ENCODE measurements at regions not wholly inside any gene's neighbourhood (a gene's known extent, or its start where the extent isn't known, plus 50 kb on each side); places are given as distances from the start of the nearest gene placed in this dataset.

- H3K27me3 ChIP-seq (ENCODE audit: insufficient read depth, low read depth), result no peaks in the 10 kb centered on the region
- no peaks in the 10 kb centered on the region for H4K20me1 ChIP-seq (ENCODE audit: insufficient read depth)
- H3K9ac ChIP-seq, result no peak overlapping the region
- TF ChIP-seq CTCF (conservative IDR thresholded peaks at IDR 0.05; ENCODE audit: low read depth, low read length), result no peak
- H3K4me3 ChIP-seq (IDR thresholded peaks at IDR 0.05; ENCODE audit: insufficient read depth, low read depth, low read length), result no peak overlapping the region
- no peaks in the 10 kb centered on the region for H3K79me2 ChIP-seq (ENCODE audit: insufficient read depth, low read depth)
- no peak overlapping the region for H3K4me2 ChIP-seq
- H3K27ac ChIP-seq, result no peak overlapping the region
- no peaks in the 10 kb centered on the region for H3K4me1 ChIP-seq (ENCODE audit: low read depth, poor library complexity, severe bottlenecking)
- H3K36me3 ChIP-seq (ENCODE audit: insufficient read depth), result no peaks in the 10 kb centered on the region
- no peak overlapping the region for H2AFZ ChIP-seq (ENCODE audit: low read depth)
These were observed 528.7 kb downstream of the RFC3 start for GRCh38 chr13:34346626-34347025.

GRCh38 chr13:34347784-34348573 lies 530.0 kb downstream of the RFC3 start:
- Histone ChIP-seq H4K20me1 (ENCODE audit: insufficient read depth) (no peaks in the 10 kb centered on the region), H3K4me3 (IDR thresholded peaks at IDR 0.05; ENCODE audit: insufficient read depth, low read depth, low read length) (no peak overlapping the region), H3K4me1 (ENCODE audit: low read depth, poor library complexity, severe bottlenecking) (no peaks in the 10 kb centered on the region), H2AFZ (ENCODE audit: low read depth) (no peak overlapping the region), H3K36me3 (ENCODE audit: insufficient read depth) (no peaks in the 10 kb centered on the region), H3K27me3 (ENCODE audit: insufficient read depth, low read depth) (no peaks in the 10 kb centered on the region), H3K9ac (no peak overlapping the region), H3K27ac (no peak overlapping the region), H3K79me2 (ENCODE audit: insufficient read depth, low read depth) (no peaks in the 10 kb centered on the region), H3K4me2 (no peak overlapping the region)
- no peak for TF ChIP-seq CTCF (conservative IDR thresholded peaks at IDR 0.05; ENCODE audit: low read depth, low read length)

GRCh38 chr13:34349091-34349722 lies 531.3 kb downstream of the RFC3 start:
- Histone ChIP-seq H3K79me2 (ENCODE audit: insufficient read depth, low read depth) (no peaks in the 10 kb centered on the region), H3K27ac (no peak overlapping the region), H4K20me1 (ENCODE audit: insufficient read depth) (no peaks in the 10 kb centered on the region), H3K4me3 (IDR thresholded peaks at IDR 0.05; ENCODE audit: insufficient read depth, low read depth, low read length) (no peak overlapping the region), H3K9ac (no peak overlapping the region), H3K27me3 (ENCODE audit: insufficient read depth, low read depth) (no peaks in the 10 kb centered on the region), H3K4me1 (ENCODE audit: low read depth, poor library complexity, severe bottlenecking) (no peaks in the 10 kb centered on the region), H3K36me3 (ENCODE audit: insufficient read depth) (no peaks in the 10 kb centered on the region), H3K4me2 (no peak overlapping the region), H2AFZ (ENCODE audit: low read depth) (no peak overlapping the region)
- TF ChIP-seq CTCF (conservative IDR thresholded peaks at IDR 0.05; ENCODE audit: low read depth, low read length), result no peak

- Histone ChIP-seq H3K4me3 (IDR thresholded peaks at IDR 0.05; ENCODE audit: insufficient read depth, low read depth, low read length) (no peak overlapping the region), H2AFZ (ENCODE audit: low read depth) (no peak overlapping the region), H4K20me1 (ENCODE audit: insufficient read depth) (no peaks in the 10 kb centered on the region), H3K27ac (no peak overlapping the region), H3K4me2 (no peak overlapping the region), H3K9ac (no peak overlapping the region), H3K27me3 (ENCODE audit: insufficient read depth, low read depth) (no peaks in the 10 kb centered on the region), H3K79me2 (ENCODE audit: insufficient read depth, low read depth) (no peaks in the 10 kb centered on the region), H3K4me1 (ENCODE audit: low read depth, poor library complexity, severe bottlenecking) (no peaks in the 10 kb centered on the region), H3K36me3 (ENCODE audit: insufficient read depth) (no peaks in the 10 kb centered on the region)
- no peak for TF ChIP-seq CTCF (conservative IDR thresholded peaks at IDR 0.05; ENCODE audit: low read depth, low read length)
These were observed 532.7 kb downstream of the RFC3 start for GRCh38 chr13:34350671-34351070.

Measured in KMS-11 (cell line).